Hindlimb muscle (tissue), 1 donor: ENCODE measurements at regions not wholly inside any gene's neighbourhood (a gene's known extent, or its start where the extent isn't known, plus 50 kb on each side); places are given as distances from the start of the nearest gene placed in this dataset.
"Not testable (repeated sequence)": the region's sequence is repeated elsewhere in the genome, so short reads cannot be mapped to it uniquely, and the experiment has no call there.

ENCODE experiments used
- DNase-seq: peaks from one replicate; pipeline ENCODE4 v3.0.0-alpha.2; 2013

- no peak for DNase-seq
These were observed 922.5 kb upstream of the FBXO33 start for GRCh38 chr14:40354754-40355153.

GRCh38 chr14:40348104-40348503 lies 915.9 kb upstream of the FBXO33 start:
- DNase-seq: not testable (repeated sequence)

DNA sequence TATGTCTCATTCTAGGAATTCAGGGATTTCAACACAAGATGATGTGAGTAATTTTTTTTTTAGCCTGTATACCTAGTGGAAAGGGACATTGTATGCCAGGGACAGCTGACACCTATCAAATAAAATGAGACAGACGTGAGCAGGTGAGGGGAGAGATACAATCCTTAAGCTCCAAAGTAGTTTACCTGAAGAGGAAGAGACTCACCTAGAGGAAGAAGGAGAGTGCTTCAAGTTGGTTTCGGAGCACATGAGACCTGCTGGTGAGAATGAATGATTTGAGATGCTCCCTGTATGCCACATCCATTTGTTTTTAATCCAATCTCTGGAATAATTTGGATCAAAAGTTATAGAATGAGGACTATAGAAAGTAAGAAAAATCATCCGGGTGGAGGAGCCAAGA lies 915.4 kb upstream of the FBXO33 start:
- no peak for DNase-seq

GRCh38 chr14:40346275-40346674 lies 914.0 kb upstream of the FBXO33 start:
- no peak for DNase-seq

GRCh38 chr14:40345334-40345733 lies 913.1 kb upstream of the FBXO33 start:
- no peak for DNase-seq

GRCh38 chr14:40340708-40341107 lies 908.5 kb upstream of the FBXO33 start:
- no peak for DNase-seq

DNA sequence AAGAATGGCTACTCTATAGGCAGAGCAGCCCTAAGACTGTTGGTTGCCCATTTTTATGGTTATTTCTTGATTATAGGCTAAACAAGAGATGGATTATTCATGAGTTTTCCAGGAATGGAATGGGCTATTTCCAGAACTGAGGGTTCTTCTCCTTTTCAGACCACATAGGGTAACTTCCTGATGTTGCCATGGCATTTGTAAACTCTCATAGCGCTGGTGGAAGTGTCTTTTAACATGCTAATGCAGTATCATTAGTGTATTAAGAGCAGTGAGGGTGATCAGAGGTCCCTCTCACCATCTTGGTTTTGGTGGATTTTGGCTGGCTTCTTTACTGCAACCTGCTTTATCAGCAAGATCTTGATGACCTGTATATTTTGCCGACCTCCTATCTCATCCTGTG lies 904.6 kb upstream of the FBXO33 start:
- DNase-seq: no peak

GRCh38 chr14:40326519-40326918 lies 894.3 kb upstream of the FBXO33 start:
- not testable (repeated sequence) for DNase-seq

DNA sequence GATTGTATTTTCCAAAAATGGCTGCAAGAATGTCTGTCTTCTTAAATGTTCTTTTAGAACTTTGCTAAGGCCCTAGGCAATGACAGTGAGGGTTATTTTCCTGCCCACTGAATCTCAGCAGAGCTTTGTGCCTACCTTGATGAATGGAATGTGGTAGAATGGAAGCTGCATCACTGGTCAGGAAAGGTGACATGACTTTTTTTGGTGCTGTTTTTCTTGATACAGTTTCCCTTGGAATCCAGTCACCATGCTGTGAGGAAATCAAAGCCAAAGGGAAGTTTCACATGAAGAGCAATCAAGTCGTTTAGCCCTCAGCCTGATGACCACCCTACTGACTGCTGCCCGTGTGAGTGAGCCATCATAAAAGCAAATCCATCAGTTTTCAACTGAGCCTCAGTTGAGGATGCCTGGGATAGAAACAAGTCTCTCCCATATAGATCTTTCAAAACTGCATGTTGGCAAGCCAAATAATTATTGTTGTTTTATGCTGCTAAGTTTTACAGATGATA lies 886.0 kb upstream of the FBXO33 start:
- no peak for DNase-seq

DNA sequence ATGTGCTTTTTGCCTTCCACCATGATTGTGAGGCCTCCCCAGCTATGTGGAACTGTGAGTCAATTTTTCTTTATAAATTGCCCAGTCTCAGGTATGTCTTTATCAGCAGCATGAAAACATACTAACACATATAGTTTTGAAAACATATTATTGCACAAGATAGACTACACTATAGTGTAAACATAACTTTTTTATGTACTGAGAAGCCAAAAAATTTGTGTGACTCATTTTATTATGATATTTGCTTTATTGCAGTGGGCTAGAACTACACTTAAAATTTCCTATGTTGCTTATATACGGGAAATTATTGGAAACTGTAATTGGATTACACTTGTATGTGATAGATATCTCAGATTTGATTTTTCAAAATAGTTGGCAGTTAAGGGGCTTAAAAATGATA lies 885.5 kb upstream of the FBXO33 start:
- no peak for DNase-seq

- DNase-seq: no peak
These were observed 880.1 kb upstream of the FBXO33 start for GRCh38 chr14:40312296-40312695.

DNA sequence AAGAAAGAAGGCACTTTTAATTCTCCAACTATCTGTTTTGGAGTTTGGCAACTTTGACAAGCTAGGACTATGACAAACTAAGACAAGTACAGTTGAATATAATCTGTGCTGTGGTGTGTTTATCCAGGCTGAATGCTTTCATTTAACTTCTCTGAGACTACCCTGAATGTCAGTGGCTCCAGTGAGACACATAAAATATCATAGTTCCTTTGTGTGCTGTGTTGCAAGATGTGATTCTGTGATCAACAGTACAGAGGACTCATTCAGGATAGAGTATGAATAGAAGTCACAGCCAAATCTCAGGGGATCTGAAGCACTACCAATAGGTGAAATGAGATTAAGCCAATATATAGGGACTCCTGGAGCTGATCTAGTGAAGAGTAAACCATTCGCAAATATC lies 876.9 kb upstream of the FBXO33 start:
- DNase-seq: no peak

- no peak for DNase-seq
These were observed 876.0 kb upstream of the FBXO33 start for GRCh38 chr14:40308240-40308639.

GRCh38 chr14:40296821-40297220 lies 864.6 kb upstream of the FBXO33 start:
- DNase-seq: no peak

GRCh38 chr14:40292664-40293063 lies 860.4 kb upstream of the FBXO33 start:
- DNase-seq: no peak

- DNase-seq: no peak
These were observed 850.0 kb upstream of the FBXO33 start for GRCh38 chr14:40282196-40282595.

- no peak for DNase-seq
These were observed 848.4 kb upstream of the FBXO33 start for GRCh38 chr14:40280652-40281051.

DNA sequence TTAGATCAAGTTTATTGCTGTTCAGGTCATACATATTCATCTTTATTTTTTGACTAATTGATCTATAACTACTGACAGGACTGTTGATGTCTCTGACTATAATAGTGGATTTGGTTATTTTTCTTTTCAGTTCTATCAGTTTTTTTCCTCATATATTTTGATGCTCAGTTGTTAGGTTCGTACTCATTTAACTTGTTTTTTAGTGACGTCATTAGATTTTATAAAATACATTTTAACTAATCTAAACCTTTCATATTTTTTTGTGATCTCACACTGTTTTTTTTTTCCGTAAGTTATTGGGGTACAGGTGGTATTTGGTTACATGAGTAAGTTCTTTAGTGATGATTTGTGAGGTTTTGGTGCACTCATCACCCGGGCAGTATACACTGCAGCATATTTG lies 841.2 kb upstream of the FBXO33 start:
- no peak for DNase-seq

- no peak for DNase-seq
These were observed 839.2 kb upstream of the FBXO33 start for GRCh38 chr14:40271480-40271879.

DNA sequence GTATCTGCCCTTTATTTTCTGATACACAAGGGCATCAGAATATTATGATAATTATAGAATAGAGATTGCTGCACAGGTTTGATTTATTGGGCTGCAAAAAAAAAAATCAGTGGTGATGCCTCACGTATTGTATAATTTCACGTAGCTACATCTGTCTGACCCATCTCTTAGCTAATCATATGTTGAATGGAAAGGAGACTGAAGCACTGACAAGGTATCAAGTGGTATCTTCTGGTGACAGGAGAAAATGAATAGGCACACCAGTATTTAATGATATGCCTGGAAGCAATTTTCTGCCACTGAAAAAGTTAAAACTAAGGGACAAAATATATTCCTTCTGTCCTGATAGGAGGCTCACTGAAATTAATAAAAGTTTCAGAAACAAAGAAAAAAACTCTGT lies 837.2 kb upstream of the FBXO33 start:
- no peak for DNase-seq

GRCh38 chr14:40268236-40268635 lies 836.0 kb upstream of the FBXO33 start:
- no peak for DNase-seq

DNA sequence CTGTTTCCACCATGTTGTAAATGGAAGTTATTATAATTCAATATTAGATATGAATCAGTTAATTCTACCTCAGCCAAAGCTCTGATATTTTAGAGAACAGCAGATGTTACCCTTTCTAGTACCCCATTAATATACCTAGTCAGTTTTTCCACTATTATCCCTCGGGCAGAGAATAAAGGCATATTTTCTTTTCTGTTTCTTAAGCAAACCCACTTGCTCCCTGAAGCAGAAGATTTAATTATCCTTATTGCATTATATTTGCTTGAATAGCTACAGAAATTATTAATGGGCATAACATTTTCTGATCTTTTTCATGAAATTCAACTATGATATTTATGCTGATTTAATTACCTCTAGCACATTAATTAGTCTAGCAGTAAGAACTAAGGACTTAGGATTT lies 832.9 kb upstream of the FBXO33 start:
- no peak for DNase-seq

- DNase-seq: no peak
These were observed 820.7 kb upstream of the FBXO33 start for GRCh38 chr14:40252817-40253447.

DNA sequence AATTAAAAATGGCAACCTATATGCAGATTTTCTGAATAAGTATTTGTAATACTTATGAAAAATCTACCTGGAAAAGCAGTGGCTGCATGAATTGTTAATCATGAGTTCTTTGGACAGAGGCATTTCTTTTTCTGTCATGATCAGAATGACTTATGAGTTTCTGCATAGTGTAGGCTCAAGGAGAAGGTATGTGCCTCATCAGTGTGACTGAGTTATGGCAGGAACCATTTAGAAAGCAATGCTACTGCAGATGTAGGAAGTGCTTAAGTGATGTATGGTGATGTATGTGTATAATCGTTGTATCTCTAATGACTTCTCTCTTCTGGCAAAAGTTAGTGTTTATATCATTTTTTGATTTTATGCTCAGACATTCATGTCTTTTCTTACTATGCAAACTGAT lies 816.4 kb upstream of the FBXO33 start:
- no peak for DNase-seq

- DNase-seq: no peak
These were observed 808.1 kb upstream of the FBXO33 start for GRCh38 chr14:40240245-40240859.
